IMR-90 (cell line): ENCODE measurements at regions not wholly inside any gene's neighbourhood (a gene's known extent, or its start where the extent isn't known, plus 50 kb on each side); places are given as distances from the start of the nearest gene placed in this dataset.

ENCODE experiments used
- ATAC-seq: fragments of 200-7000 bp; cut with Tn5 transposase; 2 replicates; pipeline ENCODE4 v1.9.1; 2020; ENCODE audit warnings: low read depth, mild to moderate bottlenecking, moderate library complexity
- BruUV-seq: library from RNA; stranded (reverse); fragments of 400-500 nt; replicated peaks from 2 replicates; lab custom pipeline; 2021; lab: Mats Ljungman, UMichigan
- CTCF ChIA-PET: fragments of 300-600 bp; formaldehyde crosslinking; extraction: SDS; loops from one replicate; lab custom pipeline; 2021; ENCODE audit warnings: antibody characterized with exemption; lab: Yijun Ruan, JAX
- POLR2A ChIA-PET: fragments of 300-600 bp; sonication (Branson Sonifier 250); formaldehyde crosslinking; loops from one replicate; lab custom pipeline; 2022; ENCODE audit warnings: antibody characterized with exemption; ENCODE audit not compliant: unreplicated experiment; lab: Charles Lee
- DNase-seq: peaks from one replicate; pipeline ENCODE4 v3.0.0; 2013
- H2AFZ ChIP-seq: replicated peaks from 2 replicates; pipeline ENCODE3; 2013; ENCODE audit warnings: low read length, mild to moderate bottlenecking; ENCODE audit not compliant: poor library complexity
- H2AK5ac ChIP-seq: 2 replicates; pipeline ENCODE4 v1.6.1; 2013; ENCODE audit warnings: low read depth, low read length, inconsistent platforms
- H2AK9ac ChIP-seq: replicated peaks from 2 replicates; pipeline ENCODE3; 2013; ENCODE audit warnings: mild to moderate bottlenecking, low read depth, low read length, moderate library complexity; ENCODE audit not compliant: poor library complexity
- H2BK120ac ChIP-seq: 2 replicates; pipeline ENCODE4 v1.6.1; 2013; ENCODE audit warnings: low read depth, low read length, inconsistent platforms
- H2BK15ac ChIP-seq: 3 replicates; pipeline ENCODE4 v1.6.1; 2013; ENCODE audit warnings: low read depth, low read length, inconsistent platforms
- H2BK20ac ChIP-seq: 2 replicates; pipeline ENCODE4 v1.6.1; 2013; ENCODE audit warnings: low read depth, mild to moderate bottlenecking, inconsistent platforms, low read length, moderate library complexity
- H2BK5ac ChIP-seq: 2 replicates; pipeline ENCODE4 v1.6.1; 2013; ENCODE audit warnings: mild to moderate bottlenecking, low read depth, low read length, inconsistent platforms; ENCODE audit not compliant: poor library complexity, severe bottlenecking
- H3K14ac ChIP-seq: replicated peaks from 2 replicates; pipeline ENCODE4 v1.6.1; 2013; ENCODE audit warnings: low read depth, low read length, inconsistent platforms
- H3K18ac ChIP-seq: 2 replicates; pipeline ENCODE4 v1.6.1; 2013; ENCODE audit warnings: low read depth, low read length, control low read depth
- H3K23ac ChIP-seq: 2 replicates; pipeline ENCODE4 v1.6.1; 2013; ENCODE audit warnings: low read depth, low read length, inconsistent platforms
- H3K27ac ChIP-seq: 2 replicates; pipeline ENCODE4 v1.5.1; 2013; ENCODE audit warnings: mild to moderate bottlenecking, control low read depth, low read length; ENCODE audit not compliant: insufficient read depth
- H3K27me3 ChIP-seq: 2 replicates; pipeline ENCODE4 v1.6.1; 2013; ENCODE audit warnings: low read length; ENCODE audit not compliant: control insufficient read depth, insufficient read depth
- H3K36me3 ChIP-seq: 2 replicates; pipeline ENCODE4 v1.6.1; 2013; ENCODE audit warnings: low read length, mixed read lengths; ENCODE audit not compliant: control insufficient read depth, insufficient read depth
- H3K4ac ChIP-seq: 2 replicates; pipeline ENCODE4 v1.6.1; 2013; ENCODE audit warnings: low read depth, low read length, inconsistent platforms
- H3K4me1 ChIP-seq: 2 replicates; pipeline ENCODE4 v1.6.1; 2013; ENCODE audit warnings: low read length, mixed read lengths; ENCODE audit not compliant: control insufficient read depth, insufficient read depth
- H3K4me2 ChIP-seq: 2 replicates; pipeline ENCODE4 v1.6.1; 2013; ENCODE audit warnings: low read depth, mild to moderate bottlenecking, control low read depth, low read length, moderate library complexity
- H3K4me3 ChIP-seq: 2 replicates; pipeline ENCODE4 v1.5.1; 2013; ENCODE audit warnings: low read depth, mild to moderate bottlenecking, control low read depth, low read length, moderate library complexity; ENCODE audit not compliant: insufficient read depth
- H3K56ac ChIP-seq: 2 replicates; pipeline ENCODE4 v1.6.1; 2013; ENCODE audit warnings: low read length, inconsistent platforms; ENCODE audit not compliant: insufficient read depth; ENCODE audit errors: extremely low read depth
- H3K79me1 ChIP-seq, 2 experiments: 2 replicates each; pipeline ENCODE4 v1.6.1; 2013; ENCODE audit warnings: low read length in 2 of 2, inconsistent platforms in 1 of 2, low read depth in 1 of 2
- H3K9ac ChIP-seq: 2 replicates; pipeline ENCODE4 v1.6.1; 2013; ENCODE audit warnings: low read depth, low read length, control low read depth
- H3K9me1 ChIP-seq: 2 replicates; pipeline ENCODE4 v1.6.1; 2013; ENCODE audit warnings: low read length, inconsistent platforms; ENCODE audit not compliant: insufficient read depth
- H3K9me3 ChIP-seq: 2 replicates; pipeline ENCODE4 v1.6.1; 2013; ENCODE audit warnings: low read length; ENCODE audit not compliant: control insufficient read depth, insufficient read depth
- H4K20me1 ChIP-seq: 2 replicates; pipeline ENCODE4 v1.6.1; 2013; ENCODE audit warnings: low read length, inconsistent platforms; ENCODE audit not compliant: insufficient read depth
- H4K5ac ChIP-seq: 2 replicates; pipeline ENCODE4 v1.6.1; 2013; ENCODE audit warnings: mild to moderate bottlenecking, low read depth, low read length, control low read depth
- H4K8ac ChIP-seq, 2 experiments: 2 replicates each; pipeline ENCODE4 v1.6.1; 2013; ENCODE audit warnings: low read depth in 2 of 2, low read length in 2 of 2, control low read depth in 1 of 2, inconsistent platforms in 1 of 2
- H4K91ac ChIP-seq: 2 replicates; pipeline ENCODE4 v1.6.1; 2013; ENCODE audit warnings: low read depth, low read length, inconsistent platforms; ENCODE audit not compliant: insufficient read depth
- BHLHE40 ChIP-seq: fragments of 150-350 bp; IDR thresholded peaks from 2 replicates; pipeline ENCODE4 v1.6.1; 2016; ENCODE audit warnings: mild to moderate bottlenecking, low read depth, low read length
- CEBPB ChIP-seq: IDR thresholded peaks from 2 replicates; pipeline ENCODE4 v1.6.1; 2012; ENCODE audit warnings: low read depth, low read length, improper control_type of control experiment
- CHD1 ChIP-seq: IDR thresholded peaks from 2 replicates; pipeline ENCODE4 v1.6.1; 2012; ENCODE audit warnings: low read depth, low read length, improper control_type of control experiment
- FOS ChIP-seq: fragments of 150-350 bp; IDR thresholded peaks from 2 replicates; pipeline ENCODE4 v1.6.1; 2016; ENCODE audit warnings: low read depth, low read length
- MAFK ChIP-seq: IDR thresholded peaks from 2 replicates; pipeline ENCODE4 v1.6.1; 2012; ENCODE audit warnings: low read depth, low read length, improper control_type of control experiment
- MAZ ChIP-seq: IDR thresholded peaks from 2 replicates; pipeline ENCODE4 v1.6.1; 2012; ENCODE audit warnings: low read depth, mild to moderate bottlenecking, low read length, improper control_type of control experiment, moderate library complexity, borderline replicate concordance
- MXI1 ChIP-seq: IDR thresholded peaks from 2 replicates; pipeline ENCODE4 v1.6.1; 2012; ENCODE audit warnings: low read depth, mild to moderate bottlenecking, low read length, moderate library complexity, borderline replicate concordance
- NFE2L2 ChIP-seq: fragments of 150-350 bp; IDR thresholded peaks from 2 replicates; pipeline ENCODE4 v1.6.1; 2016; ENCODE audit warnings: low read depth, mild to moderate bottlenecking, low read length
- RAD21 ChIP-seq: IDR thresholded peaks from 2 replicates; pipeline ENCODE4 v1.6.1; 2012; ENCODE audit warnings: low read length, improper control_type of control experiment
- RCOR1 ChIP-seq: IDR thresholded peaks from 2 replicates; pipeline ENCODE4 v1.6.1; 2012; ENCODE audit warnings: mild to moderate bottlenecking, low read length, improper control_type of control experiment; ENCODE audit not compliant: insufficient replicate concordance
- RFX5 ChIP-seq: IDR thresholded peaks from 2 replicates; pipeline ENCODE4 v1.8.0; 2012; ENCODE audit warnings: low read depth, mild to moderate bottlenecking, low read length, moderate library complexity
- SMC3 ChIP-seq: fragments of 150-350 bp; IDR thresholded peaks from 2 replicates; pipeline ENCODE4 v1.6.1; 2016; ENCODE audit warnings: low read depth, mild to moderate bottlenecking, antibody characterized with exemption, low read length, moderate library complexity
- WGBS, 2 experiments: methylation state at CpG; one replicate each; pipeline versions ENCODE4 v1.1.5 to v1.1.7; 2013; ENCODE audit warnings: missing lambda C conversion rate in 2 of 2; ENCODE audit not compliant: insufficient read length in 1 of 2; ENCODE audit errors: extremely low coverage in 2 of 2; 5-methylcytosine and 5-hydroxymethylcytosine counted together
- dilution Hi-C: fragments of 300-500 bp; cut with HindIII; formaldehyde crosslinking; loops from one replicate; pipeline ENCODE4 v1.14.3; 2018; ENCODE audit warnings: low sequenced_read_pairs; ENCODE audit not compliant: unreplicated experiment
- in situ Hi-C: fragments of 300-500 bp; cut with MboI; formaldehyde crosslinking; loops from 3 replicates; pipeline ENCODE4 v1.14.3; 2019; ENCODE audit warnings: low sequenced_read_pairs, inconsistent platforms, mixed read lengths
- intact Hi-C: fragments of 100-400 bp; cut with micrococcal nuclease; formaldehyde crosslinking; loops from 2 replicates; pipeline ENCODE4 v1.10.0; 2022
- TF ChIP-seq, protein P1 (sequence below): fragments of 150-350 bp; IDR thresholded peaks from 2 replicates; pipeline ENCODE4 v1.6.1; 2016; ENCODE audit warnings: low read depth, mild to moderate bottlenecking, low read length, moderate library complexity, borderline replicate concordance
- TF ChIP-seq, protein P2 (sequence below): conservative IDR thresholded peaks from 2 replicates; pipeline ENCODE4 v1.5.1; 2012; ENCODE audit warnings: mild to moderate bottlenecking, low read depth, low read length, improper control_type of control experiment
- TF ChIP-seq, protein P3 (sequence below): fragments of 150-350 bp; IDR thresholded peaks from 2 replicates; pipeline ENCODE4 v1.6.1; 2017; ENCODE audit warnings: mild to moderate bottlenecking, antibody characterized with exemption, low read length, low read depth

DNA sequence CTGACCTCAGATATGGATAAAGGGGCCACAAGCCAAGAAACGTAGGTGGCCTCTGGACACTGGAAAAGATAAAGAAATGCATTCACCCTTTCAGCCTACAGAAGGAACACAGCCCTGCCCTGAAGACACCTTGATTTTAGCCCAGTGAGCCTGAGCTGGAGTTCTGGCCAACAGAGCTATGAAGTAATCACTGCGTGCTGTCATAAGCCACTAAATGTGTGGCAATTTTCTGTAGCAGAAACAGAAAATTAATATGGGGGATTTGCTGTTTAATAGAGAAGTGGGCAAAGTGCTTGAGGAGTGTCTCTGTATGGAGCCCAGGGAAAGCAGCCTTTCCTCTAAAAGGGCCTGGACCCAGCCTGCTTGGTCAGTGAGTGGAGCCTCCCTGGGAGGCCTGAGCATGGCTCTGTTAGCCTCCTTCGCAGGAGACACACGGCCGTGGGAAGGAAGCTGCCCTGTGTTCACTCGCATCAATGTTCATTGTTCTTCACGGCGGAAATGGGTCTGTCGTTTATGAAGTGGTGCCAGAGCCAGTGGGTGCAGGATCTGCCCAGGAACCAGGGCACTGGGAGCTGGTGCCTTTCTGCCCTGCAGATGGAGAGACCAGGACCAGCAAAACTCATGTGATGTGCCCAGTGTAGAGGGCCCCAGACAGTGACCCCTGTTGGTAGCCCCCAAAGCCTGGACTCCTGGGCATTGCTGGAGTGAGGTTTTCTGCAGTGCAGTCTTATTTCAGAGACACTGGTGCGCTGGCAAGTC lies 268.9 kb downstream of the NDUFA10 start:
- Histone ChIP-seq H4K91ac (no peak overlapping the region), H2BK20ac (no peak overlapping the region), H2AK9ac (no peak overlapping the region), H3K4me1 (no peaks in the 10 kb centered on the region), H3K36me3 (no peaks in the 10 kb centered on the region), H3K56ac (no peak overlapping the region), H2BK5ac (no peak overlapping the region), H3K9ac (no peak overlapping the region), H3K4me3 (no peak overlapping the region), H3K23ac (no peak overlapping the region), H2AK5ac (no peak overlapping the region), H4K8ac (no peak overlapping the region), H3K4ac (no peak overlapping the region), H2BK120ac (no peak overlapping the region), H3K27me3 (no peaks in the 10 kb centered on the region), H3K9me1 (no peaks in the 10 kb centered on the region), H3K27ac (no peak overlapping the region), H3K4me2 (no peak overlapping the region), H4K5ac (no peak overlapping the region), H3K79me1 (no peaks in the 10 kb centered on the region), H3K9me3 (peaks cover 34% of the 10 kb centered on the region), H3K14ac (no peak overlapping the region), H4K20me1 (no peaks in the 10 kb centered on the region), H2AFZ (no peak overlapping the region), H3K18ac (no peak overlapping the region), H2BK15ac (no peak overlapping the region)
- TF ChIP-seq CEBPB, result no peak
- TF ChIP-seq MAZ, result no peak
- TF ChIP-seq BHLHE40, result no peak
- TF ChIP-seq NFE2L2, result no peak
- no peak for TF ChIP-seq RAD21
- no peak for TF ChIP-seq FOS
- TF ChIP-seq RCOR1, result no peak
- TF ChIP-seq MXI1, result no peak
- TF ChIP-seq, protein P1, sequence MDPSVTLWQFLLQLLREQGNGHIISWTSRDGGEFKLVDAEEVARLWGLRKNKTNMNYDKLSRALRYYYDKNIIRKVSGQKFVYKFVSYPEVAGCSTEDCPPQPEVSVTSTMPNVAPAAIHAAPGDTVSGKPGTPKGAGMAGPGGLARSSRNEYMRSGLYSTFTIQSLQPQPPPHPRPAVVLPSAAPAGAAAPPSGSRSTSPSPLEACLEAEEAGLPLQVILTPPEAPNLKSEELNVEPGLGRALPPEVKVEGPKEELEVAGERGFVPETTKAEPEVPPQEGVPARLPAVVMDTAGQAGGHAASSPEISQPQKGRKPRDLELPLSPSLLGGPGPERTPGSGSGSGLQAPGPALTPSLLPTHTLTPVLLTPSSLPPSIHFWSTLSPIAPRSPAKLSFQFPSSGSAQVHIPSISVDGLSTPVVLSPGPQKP, result no peak
- TF ChIP-seq MAFK, result no peak
- TF ChIP-seq SMC3, result no peak
- TF ChIP-seq, protein P2, sequence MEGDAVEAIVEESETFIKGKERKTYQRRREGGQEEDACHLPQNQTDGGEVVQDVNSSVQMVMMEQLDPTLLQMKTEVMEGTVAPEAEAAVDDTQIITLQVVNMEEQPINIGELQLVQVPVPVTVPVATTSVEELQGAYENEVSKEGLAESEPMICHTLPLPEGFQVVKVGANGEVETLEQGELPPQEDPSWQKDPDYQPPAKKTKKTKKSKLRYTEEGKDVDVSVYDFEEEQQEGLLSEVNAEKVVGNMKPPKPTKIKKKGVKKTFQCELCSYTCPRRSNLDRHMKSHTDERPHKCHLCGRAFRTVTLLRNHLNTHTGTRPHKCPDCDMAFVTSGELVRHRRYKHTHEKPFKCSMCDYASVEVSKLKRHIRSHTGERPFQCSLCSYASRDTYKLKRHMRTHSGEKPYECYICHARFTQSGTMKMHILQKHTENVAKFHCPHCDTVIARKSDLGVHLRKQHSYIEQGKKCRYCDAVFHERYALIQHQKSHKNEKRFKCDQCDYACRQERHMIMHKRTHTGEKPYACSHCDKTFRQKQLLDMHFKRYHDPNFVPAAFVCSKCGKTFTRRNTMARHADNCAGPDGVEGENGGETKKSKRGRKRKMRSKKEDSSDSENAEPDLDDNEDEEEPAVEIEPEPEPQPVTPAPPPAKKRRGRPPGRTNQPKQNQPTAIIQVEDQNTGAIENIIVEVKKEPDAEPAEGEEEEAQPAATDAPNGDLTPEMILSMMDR, result no peak
- TF ChIP-seq CHD1, result no peak
- TF ChIP-seq, protein P3, sequence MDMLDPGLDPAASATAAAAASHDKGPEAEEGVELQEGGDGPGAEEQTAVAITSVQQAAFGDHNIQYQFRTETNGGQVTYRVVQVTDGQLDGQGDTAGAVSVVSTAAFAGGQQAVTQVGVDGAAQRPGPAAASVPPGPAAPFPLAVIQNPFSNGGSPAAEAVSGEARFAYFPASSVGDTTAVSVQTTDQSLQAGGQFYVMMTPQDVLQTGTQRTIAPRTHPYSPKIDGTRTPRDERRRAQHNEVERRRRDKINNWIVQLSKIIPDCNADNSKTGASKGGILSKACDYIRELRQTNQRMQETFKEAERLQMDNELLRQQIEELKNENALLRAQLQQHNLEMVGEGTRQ, result no peak
- no peak for TF ChIP-seq RFX5
- ATAC-seq (no peak), DNase-seq (no peak)
- CTCF ChIA-PET, result no interaction called here
- WGBS, 2 experiments, result 53% methylated on average over 4 of the region's 10 CpGs; no CpG with 5 or more reads in 1 of the 2 experiments
- in situ Hi-C loops, result no loop called here
- no TSS peak for BruUV-seq
- intact Hi-C loops, result no loop called here
- dilution Hi-C loops, result no loop called here
- POLR2A ChIA-PET, result no interaction called here
